ENCODE measurements at regions not wholly inside any gene's neighbourhood (a gene's known extent, or its start where the extent isn't known, plus 50 kb on each side); places are given as distances from the start of the nearest gene placed in this dataset.
"Not testable (repeated sequence)": the region's sequence is repeated elsewhere in the genome, so short reads cannot be mapped to it uniquely, and the experiment has no call there.

GRCh38 chr14:71355324-71356201 lies 448.3 kb downstream of the PCNX1 start:
- Histone ChIP-seq H3K36me3 (ENCODE audit: insufficient read depth, low read length) (no peaks in the 10 kb centered on the region), H3K4me3 (ENCODE audit: low read length) (no peak overlapping the region), H3K27ac (ENCODE audit: low read length) (no peak overlapping the region), H3K4me2 (ENCODE audit: low read length) (no peak overlapping the region), H3K9me3 (ENCODE audit: low read length) (no peaks in the 10 kb centered on the region), H3K79me2 (replicated peaks; ENCODE audit: insufficient read depth, low read length) (no peaks in the 10 kb centered on the region), H2AFZ (ENCODE audit: low read depth, low read length) (no peak overlapping the region), H3K9ac (ENCODE audit: low read length) (no peak overlapping the region), H3F3A (ENCODE audit: insufficient read depth, low read length, poor library complexity, severe bottlenecking) (no peaks in the 10 kb centered on the region), H3K27me3 (ENCODE audit: insufficient read depth, low read depth, low read length) (no peaks in the 10 kb centered on the region), H3K9me2 (ENCODE audit: insufficient read depth, low read length) (no peaks in the 10 kb centered on the region), H4K20me1 (ENCODE audit: insufficient read depth) (no peaks in the 10 kb centered on the region)
- TF ChIP-seq CTCF (IDR thresholded peaks at IDR 0.05; ENCODE audit: poor library complexity, severe bottlenecking) = no peak
- no peak for TF ChIP-seq EP300 (conservative IDR thresholded peaks at IDR 0.05; ENCODE audit: poor library complexity, severe bottlenecking)
- no peak for TF ChIP-seq RAD21 (conservative IDR thresholded peaks at IDR 0.05)
- no peak for TF ChIP-seq SMC3 (conservative IDR thresholded peaks at IDR 0.05; ENCODE audit: poor library complexity)
- no peak for TF ChIP-seq TAF1 (IDR thresholded peaks at IDR 0.05; ENCODE audit: low read depth)
- no peak for TF ChIP-seq POLR2AphosphoS5 (IDR thresholded peaks at IDR 0.05)
- no peak for TF ChIP-seq MXI1 (conservative IDR thresholded peaks at IDR 0.05; ENCODE audit: poor library complexity, severe bottlenecking)

- Histone ChIP-seq H3K27ac (ENCODE audit: low read length) (no peak overlapping the region), H4K20me1 (ENCODE audit: insufficient read depth) (no peaks in the 10 kb centered on the region), H3K9me3 (ENCODE audit: low read length) (no peaks in the 10 kb centered on the region), H3K4me3 (ENCODE audit: low read length) (no peak overlapping the region), H3K27me3 (ENCODE audit: insufficient read depth, low read depth, low read length) (no peaks in the 10 kb centered on the region), H3K79me2 (replicated peaks; ENCODE audit: insufficient read depth, low read length) (no peaks in the 10 kb centered on the region), H3K9me2 (ENCODE audit: insufficient read depth, low read length) (no peaks in the 10 kb centered on the region), H3K36me3 (ENCODE audit: insufficient read depth, low read length) (no peaks in the 10 kb centered on the region), H3K9ac (ENCODE audit: low read length) (no peak overlapping the region), H3K4me2 (ENCODE audit: low read length) (no peak overlapping the region), H3F3A (ENCODE audit: insufficient read depth, low read length, poor library complexity, severe bottlenecking) (no peaks in the 10 kb centered on the region), H2AFZ (ENCODE audit: low read depth, low read length) (no peak overlapping the region)
- no peak for TF ChIP-seq POLR2AphosphoS5 (IDR thresholded peaks at IDR 0.05)
- TF ChIP-seq REST (IDR thresholded peaks at IDR 0.05; ENCODE audit: borderline replicate concordance) = no peak
- no peak for TF ChIP-seq MXI1 (conservative IDR thresholded peaks at IDR 0.05; ENCODE audit: poor library complexity, severe bottlenecking)
- TF ChIP-seq RAD21 (conservative IDR thresholded peaks at IDR 0.05) = no peak
- no peak for TF ChIP-seq TAF1 (IDR thresholded peaks at IDR 0.05; ENCODE audit: low read depth)
- TF ChIP-seq EZH2 (IDR thresholded peaks at IDR 0.05; ENCODE audit: borderline replicate concordance, insufficient read depth, low read length, poor library complexity, severe bottlenecking) = no peak
- no peak for TF ChIP-seq SMC3 (conservative IDR thresholded peaks at IDR 0.05; ENCODE audit: poor library complexity)
- no peak for TF ChIP-seq EP300 (conservative IDR thresholded peaks at IDR 0.05; ENCODE audit: poor library complexity, severe bottlenecking)
- no peak for TF ChIP-seq CTCF (IDR thresholded peaks at IDR 0.05; ENCODE audit: poor library complexity, severe bottlenecking)
Observed at GRCh38 chr14:71358209-71358931, 451.1 kb downstream of the PCNX1 start.

- not testable (repeated sequence) for H3K9ac ChIP-seq (ENCODE audit: low read length); H3K4me2 ChIP-seq (ENCODE audit: low read length); H3K36me3 ChIP-seq (ENCODE audit: insufficient read depth, low read length); H3K27me3 ChIP-seq (ENCODE audit: insufficient read depth, low read depth, low read length); H3K9me2 ChIP-seq (ENCODE audit: insufficient read depth, low read length); H3K4me3 ChIP-seq (ENCODE audit: low read length); H4K20me1 ChIP-seq (ENCODE audit: insufficient read depth); H3K27ac ChIP-seq (ENCODE audit: low read length); H3K9me3 ChIP-seq (ENCODE audit: low read length); H3K79me2 ChIP-seq (replicated peaks; ENCODE audit: insufficient read depth, low read length); H3F3A ChIP-seq (ENCODE audit: insufficient read depth, low read length, poor library complexity, severe bottlenecking); H2AFZ ChIP-seq (ENCODE audit: low read depth, low read length)
Observed at GRCh38 chr14:71358932-71359421, 451.7 kb downstream of the PCNX1 start.
